GM12892 (cell line): ENCODE measurements at regions not wholly inside any gene's neighbourhood (a gene's known extent, or its start where the extent isn't known, plus 50 kb on each side); places are given as distances from the start of the nearest gene placed in this dataset.

Experiments
- DNase-seq: peaks from one replicate; pipeline ENCODE4 v3.0.0; 2011; ENCODE audit not compliant: insufficient read length
- FAIRE-seq: peaks from 2 replicates; lab custom pipeline; 2011; peaks lifted over from hg19 to GRCh38; lab: Jason Lieb, UNC
- POLR2A ChIP-seq: IDR thresholded peaks from 2 replicates; pipeline ENCODE4 v1.6.1; 2011; ENCODE audit warnings: low read depth, low read length, control low read depth
- POLR2AphosphoS5 ChIP-seq: IDR thresholded peaks from 2 replicates; pipeline ENCODE4 v1.6.1; 2011; ENCODE audit warnings: low read depth, low read length, control low read depth
- TAF1 ChIP-seq: IDR thresholded peaks from 2 replicates; pipeline ENCODE4 v1.6.1; 2011; ENCODE audit warnings: low read depth, mild to moderate bottlenecking, control low read depth, low read length, borderline replicate concordance

DNA sequence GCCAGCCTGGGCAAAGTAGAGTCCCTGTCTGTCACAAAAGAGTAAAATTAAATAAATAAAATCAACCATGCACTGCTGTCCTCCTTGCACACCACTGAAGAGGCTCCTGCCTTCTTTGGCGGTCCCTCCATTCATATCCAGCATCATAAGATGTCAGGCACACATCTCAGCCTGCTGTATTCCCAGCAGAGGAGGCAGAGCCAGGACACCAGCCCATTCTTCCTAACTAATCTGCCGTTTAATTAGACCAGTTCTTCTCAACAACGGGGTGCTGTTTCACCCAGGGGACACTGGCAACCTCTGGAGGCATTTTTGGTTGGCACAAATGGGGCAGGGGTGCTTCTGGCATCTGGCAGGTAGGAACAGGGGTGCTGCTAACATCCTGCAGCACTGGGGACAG is 119.7 kb downstream of the ETS2 start:
- no peak for FAIRE-seq
- DNase-seq: no peak
- TF ChIP-seq POLR2A (no peak), TAF1 (no peak), POLR2AphosphoS5 (no peak)

DNA sequence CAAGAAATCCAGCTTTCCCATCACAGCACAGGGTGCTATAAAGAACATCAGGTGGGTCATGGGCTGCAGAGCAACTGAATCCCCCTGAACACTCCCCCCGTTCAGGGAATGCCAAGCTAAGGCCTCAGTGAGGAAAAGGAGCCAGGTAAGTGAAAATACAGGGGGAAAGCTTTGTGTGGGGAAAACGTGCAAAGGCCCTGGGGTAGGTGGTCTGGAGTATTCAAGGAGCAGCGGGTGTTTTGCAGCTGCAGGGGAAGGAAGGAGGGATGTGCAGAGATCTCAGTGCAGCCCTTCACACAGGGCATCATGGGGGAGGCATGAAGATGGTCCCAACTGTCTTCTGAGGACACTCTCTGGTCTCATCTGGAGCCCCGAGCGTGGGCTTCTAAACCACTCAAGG is 119.2 kb downstream of the ETS2 start:
- DNase-seq: no peak
- no peak for FAIRE-seq
- TF ChIP-seq POLR2AphosphoS5 (no peak), TAF1 (no peak), POLR2A (no peak)

DNA sequence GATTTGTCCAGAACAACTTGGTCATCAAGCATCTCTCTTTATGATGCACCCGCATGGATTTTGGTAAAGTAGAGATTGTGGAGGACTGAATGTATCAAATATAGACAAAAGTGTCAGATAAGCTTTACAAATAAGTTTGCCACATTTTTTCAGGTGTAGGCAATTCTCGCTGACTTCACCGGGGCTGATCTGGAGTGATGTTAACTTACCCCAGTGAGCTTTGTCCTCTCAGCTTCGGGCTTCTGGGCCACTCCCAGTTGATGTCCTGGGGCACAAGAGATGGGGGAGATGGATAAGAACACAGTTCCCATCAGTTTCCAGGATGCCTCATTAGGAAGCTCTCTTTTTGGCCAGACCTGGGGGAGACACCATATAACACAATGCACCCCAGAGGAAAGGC is 117.7 kb downstream of the ETS2 start:
- DNase-seq (no peak), FAIRE-seq (no peak)
- no peak for TF ChIP-seq POLR2A
- TF ChIP-seq TAF1: no peak
- no peak for TF ChIP-seq POLR2AphosphoS5

DNA sequence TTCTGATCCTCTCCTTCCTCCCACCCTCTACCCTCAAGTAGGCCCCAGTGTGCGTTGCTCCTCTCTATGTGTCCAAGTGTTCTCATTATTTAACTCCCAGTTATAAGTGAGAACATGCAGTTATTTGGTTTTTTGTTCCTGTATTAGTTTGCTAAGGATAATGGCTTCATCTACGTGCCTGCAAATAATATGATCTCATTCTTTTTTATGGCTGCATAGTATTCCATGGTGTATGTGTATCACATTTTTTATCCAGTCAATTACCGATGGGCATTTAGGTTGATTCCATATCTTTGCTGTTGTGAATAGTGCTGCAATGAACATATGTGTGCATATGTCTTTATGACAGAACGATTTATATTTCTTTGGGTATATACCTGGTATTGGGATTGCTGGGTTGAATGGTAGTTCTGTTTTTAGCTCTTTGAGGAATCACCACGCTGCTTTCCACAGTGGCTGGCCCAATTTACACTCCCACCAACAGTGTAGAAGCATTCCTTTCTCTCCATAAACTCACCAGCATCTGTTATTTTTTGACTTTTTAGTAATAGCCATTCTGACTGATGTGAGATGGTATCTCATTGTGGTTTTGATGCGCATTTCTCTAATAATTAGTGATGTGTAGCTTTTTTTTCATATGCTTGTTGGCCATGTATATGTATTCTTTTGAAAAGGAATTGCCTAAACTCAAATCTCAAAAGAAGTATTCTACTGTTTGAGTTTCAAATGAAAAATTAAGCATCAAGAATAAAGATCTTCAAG is 116.9 kb downstream of the ETS2 start:
- no peak for TF ChIP-seq TAF1
- no peak for TF ChIP-seq POLR2A
- no peak for TF ChIP-seq POLR2AphosphoS5
- FAIRE-seq (no peak), DNase-seq (no peak)

DNA sequence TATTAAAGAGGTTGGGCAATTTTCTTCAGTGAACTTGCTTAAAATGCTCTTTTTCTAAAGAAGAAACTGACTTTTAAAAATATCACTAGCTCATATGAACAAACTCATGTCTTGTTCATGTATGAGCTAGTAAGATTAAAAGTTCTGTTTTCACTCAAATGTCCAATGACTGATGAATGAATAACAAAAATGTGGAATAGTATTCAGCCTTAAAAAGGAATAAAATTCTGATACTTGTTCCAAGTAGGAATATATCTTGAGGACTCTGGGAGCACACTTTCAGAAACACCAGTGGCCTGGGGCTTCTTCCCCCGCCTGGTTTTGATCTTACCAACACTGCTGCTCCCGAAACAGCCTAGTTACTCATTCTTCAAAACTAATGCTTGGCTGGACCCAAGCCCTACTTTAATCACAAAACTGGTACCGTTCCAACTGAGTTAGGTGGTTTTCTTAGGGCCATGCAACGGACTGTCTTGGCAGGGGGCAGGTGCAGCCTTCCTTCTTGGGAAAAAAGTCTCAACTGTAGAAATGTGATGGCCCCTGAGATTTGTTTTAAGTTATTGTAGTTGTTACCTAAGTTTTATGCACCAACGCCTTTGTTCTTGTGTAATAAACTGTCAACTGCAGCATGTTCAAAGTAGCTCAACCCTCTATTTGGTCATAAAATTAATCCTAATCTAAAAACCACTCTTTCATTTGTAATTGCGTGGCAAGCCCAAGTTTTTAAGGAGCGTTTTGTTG is 116.0 kb downstream of the ETS2 start:
- TF ChIP-seq TAF1 (no peak), POLR2A (no peak), POLR2AphosphoS5 (no peak)
- DNase-seq (no peak), FAIRE-seq (no peak)

DNA sequence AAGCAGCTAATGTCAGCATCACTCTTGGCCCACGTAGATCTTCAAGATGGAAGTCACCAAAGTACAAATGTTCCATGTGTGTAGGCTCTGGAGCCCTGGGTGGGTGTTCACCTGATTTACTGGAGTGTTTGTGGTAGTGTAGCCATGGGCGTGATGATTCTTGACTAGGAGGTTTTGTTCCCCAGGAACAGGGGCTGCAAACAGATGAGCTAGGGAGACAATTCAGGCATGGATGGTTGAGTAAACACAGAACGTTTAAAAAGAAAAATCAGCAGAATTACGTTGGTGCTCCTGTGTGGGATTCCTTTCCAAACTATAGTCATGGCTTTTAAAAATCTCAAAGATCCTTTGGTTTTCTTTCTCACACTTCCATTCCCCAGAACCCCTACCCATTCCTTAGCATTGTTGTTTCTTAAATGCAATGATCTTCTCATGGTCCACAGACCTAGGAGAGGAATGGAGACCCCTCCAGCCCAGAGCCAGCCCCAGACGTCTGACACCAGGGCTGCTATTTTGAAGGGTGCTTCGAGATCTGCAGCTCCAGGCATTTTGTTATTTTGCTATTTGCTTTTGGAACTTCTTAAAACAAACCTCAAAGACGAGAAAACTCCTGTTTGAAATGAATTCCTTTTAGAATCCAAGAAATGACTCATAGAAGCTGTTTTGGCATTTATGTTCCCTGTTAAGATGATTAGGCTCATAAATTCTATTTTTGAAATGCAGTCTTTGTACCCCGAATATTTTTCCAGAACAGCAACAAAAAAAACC is 115.1 kb downstream of the ETS2 start:
- FAIRE-seq (no peak), DNase-seq (no peak)

DNA sequence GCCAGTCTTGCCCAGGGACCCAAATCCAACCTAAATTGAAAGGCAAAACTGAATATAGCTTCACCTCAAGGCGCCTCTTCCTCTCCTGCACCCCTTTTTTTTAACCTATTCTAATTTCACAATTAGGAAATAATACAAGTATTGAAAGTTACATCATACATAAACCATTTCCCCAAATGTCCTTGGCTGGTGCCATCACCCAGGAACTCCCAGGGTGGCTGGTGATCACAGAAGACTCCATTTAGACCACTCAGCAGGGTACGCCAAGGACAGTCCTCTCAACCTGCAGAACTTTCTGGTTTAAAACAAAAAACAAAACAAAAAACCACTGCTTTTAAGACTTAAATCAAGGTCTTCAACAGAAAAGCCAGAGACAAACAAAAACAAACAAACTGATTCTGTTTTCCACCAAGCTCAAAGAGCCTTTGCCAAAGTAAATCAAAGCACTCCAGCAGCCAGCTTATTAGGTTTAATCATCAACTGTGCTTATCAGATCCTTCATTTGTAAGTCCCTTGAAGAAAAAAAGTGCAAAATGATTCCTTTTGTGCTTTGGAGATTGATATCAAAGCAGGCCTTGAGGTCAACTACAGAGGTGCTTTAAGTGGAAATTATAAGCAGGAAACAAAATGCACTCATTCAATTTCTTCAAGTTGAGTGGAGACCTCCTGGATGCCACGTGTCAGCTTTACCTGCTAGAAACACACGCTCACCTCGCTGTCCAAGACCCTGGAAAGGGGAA is 113.0 kb downstream of the ETS2 start:
- TF ChIP-seq TAF1 (no peak), POLR2AphosphoS5 (no peak), POLR2A (no peak)
- DNase-seq: no peak
- FAIRE-seq: no peak

More for the DNA sequence above, 115.1 kb downstream of the ETS2 start:
- TF ChIP-seq POLR2AphosphoS5 (no peak), POLR2A (no peak), TAF1 (no peak)

DNA sequence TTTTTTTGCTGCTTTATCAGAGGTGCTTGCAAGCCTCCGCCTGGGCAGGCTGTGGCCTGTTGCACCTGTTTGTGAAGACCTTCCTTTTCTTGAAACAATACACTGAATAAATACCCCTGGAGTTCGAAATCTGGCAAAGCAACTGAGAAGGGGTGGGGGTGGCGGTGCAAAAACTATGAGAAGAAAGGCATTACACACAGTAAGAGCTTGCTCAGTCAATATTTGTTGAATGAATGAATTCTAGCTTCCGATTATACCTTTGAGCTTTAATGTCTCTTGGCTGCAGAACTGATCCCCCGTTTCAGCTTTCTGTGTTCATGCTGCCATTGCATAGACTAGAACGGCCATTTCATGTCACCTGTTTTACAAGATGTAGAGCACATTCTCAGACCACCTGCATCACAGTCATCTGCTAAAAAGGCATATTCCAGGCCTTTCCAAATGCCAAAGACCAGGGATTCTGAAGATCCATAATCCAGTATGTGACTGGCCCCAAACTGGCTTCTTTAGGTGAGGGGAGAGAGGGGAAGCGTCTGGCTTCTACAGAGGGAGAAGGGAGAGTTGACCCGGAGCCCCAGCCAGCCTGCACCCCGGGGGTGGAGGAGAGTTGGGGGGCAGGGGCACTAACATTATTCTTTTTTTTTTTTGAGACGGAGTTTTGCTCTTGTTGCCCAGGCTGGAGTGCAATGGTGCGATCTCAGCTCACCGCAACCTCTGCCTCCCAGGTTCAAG is 111.5 kb downstream of the ETS2 start:
- FAIRE-seq (no peak), DNase-seq (no peak)
- TF ChIP-seq POLR2AphosphoS5 (no peak), TAF1 (no peak), POLR2A (no peak)

DNA sequence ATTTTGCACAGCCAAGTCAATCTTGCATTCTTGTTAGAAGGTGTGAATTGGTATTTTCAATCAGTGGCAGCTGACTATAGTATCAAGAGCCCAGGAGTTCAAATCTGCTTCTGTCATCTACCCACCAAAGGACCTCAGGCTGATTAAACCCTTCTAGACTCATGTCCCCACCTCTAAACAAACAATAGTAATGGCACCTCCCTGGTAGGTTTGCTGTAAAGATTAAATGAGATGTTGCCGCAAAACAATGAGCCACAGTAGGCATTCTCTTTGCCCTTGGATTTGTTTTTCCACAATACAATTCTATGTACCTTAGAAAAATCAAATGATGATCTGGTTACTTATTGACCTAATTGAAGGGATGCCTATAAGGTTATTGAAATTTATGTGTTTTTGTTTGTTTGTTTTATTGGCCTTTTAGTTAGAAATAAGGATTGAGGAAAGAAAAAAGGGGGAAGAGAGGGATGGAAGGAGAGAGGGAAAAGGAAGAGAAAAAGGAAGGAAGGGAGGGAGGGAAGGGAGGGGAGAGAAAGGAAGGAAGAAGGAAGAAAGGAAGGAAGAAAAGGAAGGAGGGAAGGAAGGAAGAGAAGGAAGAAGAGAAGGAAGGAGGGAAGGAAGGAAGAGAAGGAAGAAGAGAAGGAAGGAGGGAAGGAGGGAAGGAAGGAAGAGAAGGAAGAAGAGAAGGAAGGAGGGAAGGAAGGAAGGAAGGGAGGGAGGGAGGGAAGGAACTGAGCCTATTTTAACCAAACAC is 110.7 kb downstream of the ETS2 start:
- no peak for FAIRE-seq
- no peak for DNase-seq
- TF ChIP-seq TAF1 (no peak), POLR2A (no peak), POLR2AphosphoS5 (no peak)

DNA sequence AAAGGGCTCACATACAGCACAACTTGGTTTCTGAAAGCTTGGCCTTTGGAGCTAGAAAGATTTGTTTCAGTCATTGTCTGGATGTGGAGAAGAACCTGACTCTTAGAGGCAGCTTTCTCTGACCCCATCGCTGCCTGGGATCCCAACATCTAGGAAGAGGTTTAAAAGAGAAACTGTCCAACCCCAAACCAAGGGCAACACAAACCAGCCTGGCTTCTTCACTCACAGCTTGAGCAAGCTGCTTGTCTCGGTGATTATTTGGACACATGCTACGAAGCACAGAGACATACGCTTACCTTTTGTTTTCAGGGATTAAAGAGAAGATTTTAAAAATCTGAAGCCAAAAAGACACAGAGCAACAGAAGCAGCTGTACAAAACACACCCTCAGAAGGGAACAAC is 109.8 kb downstream of the ETS2 start:
- no peak for TF ChIP-seq POLR2A
- TF ChIP-seq POLR2AphosphoS5: no peak
- TF ChIP-seq TAF1: no peak
- FAIRE-seq: no peak
- no peak for DNase-seq
